ENCODE measurements at regions not wholly inside any gene's neighbourhood (a gene's known extent, or its start where the extent isn't known, plus 50 kb on each side); places are given as distances from the start of the nearest gene placed in this dataset.

GRCh38 chr10:6892864-6893263 is 312.8 kb upstream of the PRKCQ start:
- TF ChIP-seq CTCF (IDR thresholded peaks at IDR 0.05) (no peak), ZFX (IDR thresholded peaks at IDR 0.05; ENCODE audit: borderline replicate concordance) (no peak)
